Mesothelial cell of epicardium (in vitro differentiated cells): ENCODE measurements at regions not wholly inside any gene's neighbourhood (a gene's known extent, or its start where the extent isn't known, plus 50 kb on each side); places are given as distances from the start of the nearest gene placed in this dataset.

ENCODE experiments used
- DNase-seq, 2 experiments: peaks; one replicate each; pipeline ENCODE4 v3.0.0; 2021; ENCODE audit warnings: low spot score in 2 of 2; ENCODE audit not compliant: unreplicated experiment in 2 of 2
- H3K27ac Mint-ChIP-seq: 2 replicates; pipeline ENCODE4 v1.8.0; 2021; ENCODE audit warnings: mixed read lengths
- H3K27me3 Mint-ChIP-seq: 2 replicates; pipeline ENCODE4 v1.8.0; 2021; ENCODE audit warnings: low read depth, mixed read lengths
- H3K36me3 Mint-ChIP-seq: 2 replicates; pipeline ENCODE4 v1.8.0; 2021; ENCODE audit warnings: mixed read lengths
- H3K4me1 Mint-ChIP-seq: 2 replicates; pipeline ENCODE4 v1.8.0; 2021; ENCODE audit warnings: mixed read lengths
- H3K4me3 Mint-ChIP-seq: 2 replicates; pipeline ENCODE4 v1.8.0; 2021; ENCODE audit warnings: mild to moderate bottlenecking, moderate library complexity, mixed read lengths
- H3K9me3 Mint-ChIP-seq: 2 replicates; pipeline ENCODE4 v1.8.0; 2021; ENCODE audit warnings: mixed read lengths
- TF ChIP-seq, protein P1 (sequence below): fragments of 200-600 bp; sonication (generic); IDR thresholded peaks from one replicate; pipeline ENCODE4 v1.5.0; 2021; ENCODE audit warnings: antibody characterized with exemption; ENCODE audit not compliant: unreplicated experiment

DNA sequence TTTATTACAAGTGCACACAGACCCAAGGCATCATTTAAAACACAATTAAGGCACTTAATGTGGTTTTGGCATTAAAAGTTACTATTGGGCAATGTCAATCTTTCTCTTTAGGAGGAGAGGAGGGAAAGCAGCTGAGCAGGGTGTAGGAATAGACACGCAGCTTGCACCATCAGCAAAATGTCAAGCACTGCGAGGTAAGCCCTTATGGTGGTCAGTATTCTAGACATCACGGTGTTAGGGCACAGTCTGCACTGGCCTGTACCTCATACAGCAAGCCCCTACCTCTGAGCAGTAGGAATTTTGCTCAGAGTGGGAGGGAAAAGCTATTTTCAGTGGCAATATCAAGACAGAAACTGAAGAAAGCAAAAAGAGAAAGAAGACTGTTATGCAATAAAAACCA is 62.0 kb upstream of the ESRRG start:
- DNase-seq: no peak
- H3K27ac Mint-ChIP-seq: no peak overlapping the region
- H3K27me3 Mint-ChIP-seq: peaks cover 5% of the 10 kb centered on the region
- TF ChIP-seq, protein P1, sequence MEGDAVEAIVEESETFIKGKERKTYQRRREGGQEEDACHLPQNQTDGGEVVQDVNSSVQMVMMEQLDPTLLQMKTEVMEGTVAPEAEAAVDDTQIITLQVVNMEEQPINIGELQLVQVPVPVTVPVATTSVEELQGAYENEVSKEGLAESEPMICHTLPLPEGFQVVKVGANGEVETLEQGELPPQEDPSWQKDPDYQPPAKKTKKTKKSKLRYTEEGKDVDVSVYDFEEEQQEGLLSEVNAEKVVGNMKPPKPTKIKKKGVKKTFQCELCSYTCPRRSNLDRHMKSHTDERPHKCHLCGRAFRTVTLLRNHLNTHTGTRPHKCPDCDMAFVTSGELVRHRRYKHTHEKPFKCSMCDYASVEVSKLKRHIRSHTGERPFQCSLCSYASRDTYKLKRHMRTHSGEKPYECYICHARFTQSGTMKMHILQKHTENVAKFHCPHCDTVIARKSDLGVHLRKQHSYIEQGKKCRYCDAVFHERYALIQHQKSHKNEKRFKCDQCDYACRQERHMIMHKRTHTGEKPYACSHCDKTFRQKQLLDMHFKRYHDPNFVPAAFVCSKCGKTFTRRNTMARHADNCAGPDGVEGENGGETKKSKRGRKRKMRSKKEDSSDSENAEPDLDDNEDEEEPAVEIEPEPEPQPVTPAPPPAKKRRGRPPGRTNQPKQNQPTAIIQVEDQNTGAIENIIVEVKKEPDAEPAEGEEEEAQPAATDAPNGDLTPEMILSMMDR: no peak
- no peaks in the 10 kb centered on the region for H3K4me1 Mint-ChIP-seq
- no peak overlapping the region for H3K4me3 Mint-ChIP-seq
- peaks cover 6% of the 10 kb centered on the region for H3K9me3 Mint-ChIP-seq
- H3K36me3 Mint-ChIP-seq: no peaks in the 10 kb centered on the region

DNA sequence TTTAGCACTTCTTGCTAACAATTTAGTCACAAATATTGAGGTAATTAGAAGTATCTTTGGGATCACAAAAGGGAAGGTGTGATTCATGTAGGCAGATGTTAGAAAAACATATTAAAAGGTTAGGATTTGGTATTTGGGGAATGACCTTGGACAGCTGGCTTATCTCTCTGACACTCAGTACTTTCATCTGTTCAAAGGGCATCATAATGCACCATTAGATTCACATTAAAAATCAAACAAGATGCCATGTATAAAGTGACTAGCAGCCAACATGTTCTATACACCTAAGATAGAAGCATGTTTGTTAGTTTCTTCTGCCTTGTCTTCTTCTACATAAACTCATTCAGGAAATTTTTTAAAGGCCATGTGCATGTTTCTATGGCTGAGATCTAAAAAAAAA is 56.5 kb upstream of the ESRRG start:
- Mint-ChIP-seq H3K36me3 (peaks cover 2% of the 10 kb centered on the region), H3K27me3 (peaks cover 5% of the 10 kb centered on the region), H3K27ac (no peak overlapping the region), H3K9me3 (peaks cover 5% of the 10 kb centered on the region), H3K4me3 (no peak overlapping the region), H3K4me1 (no peaks in the 10 kb centered on the region)
- DNase-seq: no peak
- TF ChIP-seq, protein P1: no peak

DNA sequence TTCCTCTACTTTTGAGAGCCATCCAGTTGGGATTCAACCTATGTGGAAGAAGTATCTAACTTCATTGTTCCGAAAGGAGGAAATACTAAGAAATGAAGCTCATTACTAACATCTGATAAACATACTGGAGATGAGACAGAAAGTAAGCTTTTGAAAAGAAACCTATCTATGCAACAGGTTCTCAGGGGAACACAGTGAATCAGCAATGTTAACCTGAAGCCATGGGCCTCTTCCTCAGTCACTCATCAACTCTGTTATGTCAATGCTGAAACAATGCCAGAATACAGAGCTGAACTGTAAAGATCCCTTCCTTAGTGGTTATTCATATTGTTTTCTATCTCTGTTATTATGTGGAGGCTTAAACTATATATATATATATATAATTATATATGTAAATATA is 55.5 kb upstream of the ESRRG start:
- no peak for DNase-seq
- Mint-ChIP-seq H3K4me3 (no peak overlapping the region), H3K36me3 (peaks cover 2% of the 10 kb centered on the region), H3K9me3 (peaks cover 5% of the 10 kb centered on the region), H3K4me1 (no peaks in the 10 kb centered on the region), H3K27ac (no peak overlapping the region), H3K27me3 (peaks cover 6% of the 10 kb centered on the region)
- TF ChIP-seq, protein P1: no peak

DNA sequence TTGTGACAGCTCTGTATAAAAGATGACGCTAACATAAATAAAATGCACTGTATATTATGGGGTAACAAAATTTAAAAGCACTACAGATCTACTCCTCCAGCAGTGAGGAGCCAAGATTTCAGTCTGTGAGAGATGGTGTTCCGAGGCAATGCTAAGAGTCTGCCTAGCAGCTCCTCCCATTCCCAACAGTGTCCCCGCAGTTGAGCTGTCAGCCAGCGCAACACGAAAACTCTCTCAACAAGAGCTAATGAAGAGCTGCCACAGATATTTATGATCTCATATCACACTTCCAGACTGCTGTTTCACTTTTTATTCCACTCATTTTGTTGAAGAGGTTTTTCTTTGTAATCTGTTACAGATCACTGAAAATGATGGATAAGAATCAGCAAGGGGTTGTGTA is 53.9 kb upstream of the ESRRG start:
- H3K9me3 Mint-ChIP-seq: peaks cover 5% of the 10 kb centered on the region
- H3K27ac Mint-ChIP-seq: no peak overlapping the region
- H3K27me3 Mint-ChIP-seq: peaks cover 8% of the 10 kb centered on the region
- H3K36me3 Mint-ChIP-seq: peaks cover 2% of the 10 kb centered on the region
- peaks cover 1% of the 10 kb centered on the region for H3K4me1 Mint-ChIP-seq
- H3K4me3 Mint-ChIP-seq: no peak overlapping the region
- DNase-seq: no peak
- TF ChIP-seq, protein P1: no peak
